ENCODE measurements at regions not wholly inside any gene's neighbourhood (a gene's known extent, or its start where the extent isn't known, plus 50 kb on each side); places are given as distances from the start of the nearest gene placed in this dataset.
"Not testable (repeated sequence)": the region's sequence is repeated elsewhere in the genome, so short reads cannot be mapped to it uniquely, and the experiment has no call there.

- DNase-seq, result no peak
- H3K9me3 ChIP-seq, result no peaks in the 10 kb centered on the region
- intact Hi-C loops (cut with DNase I, micrococcal nuclease), result no loop called here
- no peak for ATAC-seq
- no peak overlapping the region for H3K4me3 ChIP-seq
- TF ChIP-seq, protein P1, sequence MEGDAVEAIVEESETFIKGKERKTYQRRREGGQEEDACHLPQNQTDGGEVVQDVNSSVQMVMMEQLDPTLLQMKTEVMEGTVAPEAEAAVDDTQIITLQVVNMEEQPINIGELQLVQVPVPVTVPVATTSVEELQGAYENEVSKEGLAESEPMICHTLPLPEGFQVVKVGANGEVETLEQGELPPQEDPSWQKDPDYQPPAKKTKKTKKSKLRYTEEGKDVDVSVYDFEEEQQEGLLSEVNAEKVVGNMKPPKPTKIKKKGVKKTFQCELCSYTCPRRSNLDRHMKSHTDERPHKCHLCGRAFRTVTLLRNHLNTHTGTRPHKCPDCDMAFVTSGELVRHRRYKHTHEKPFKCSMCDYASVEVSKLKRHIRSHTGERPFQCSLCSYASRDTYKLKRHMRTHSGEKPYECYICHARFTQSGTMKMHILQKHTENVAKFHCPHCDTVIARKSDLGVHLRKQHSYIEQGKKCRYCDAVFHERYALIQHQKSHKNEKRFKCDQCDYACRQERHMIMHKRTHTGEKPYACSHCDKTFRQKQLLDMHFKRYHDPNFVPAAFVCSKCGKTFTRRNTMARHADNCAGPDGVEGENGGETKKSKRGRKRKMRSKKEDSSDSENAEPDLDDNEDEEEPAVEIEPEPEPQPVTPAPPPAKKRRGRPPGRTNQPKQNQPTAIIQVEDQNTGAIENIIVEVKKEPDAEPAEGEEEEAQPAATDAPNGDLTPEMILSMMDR (IDR thresholded peaks at IDR 0.05), result no peak
- no peaks in the 10 kb centered on the region for H3K4me1 ChIP-seq (ENCODE audit: low read depth)
- H3K36me3 ChIP-seq (ENCODE audit: low read depth), result no peaks in the 10 kb centered on the region
These were observed 679.5 kb downstream of the MAFB start for GRCh38 chr20:40009542-40009941.

- no peaks in the 10 kb centered on the region for H3K4me1 ChIP-seq (ENCODE audit: low read depth)
- no peaks in the 10 kb centered on the region for H3K9me3 ChIP-seq
- ATAC-seq (no peak), DNase-seq (no peak)
- H3K4me3 ChIP-seq, result no peak overlapping the region
- no peaks in the 10 kb centered on the region for H3K36me3 ChIP-seq (ENCODE audit: low read depth)
- TF ChIP-seq, protein P1 (IDR thresholded peaks at IDR 0.05), result no peak
- intact Hi-C loops (cut with DNase I, micrococcal nuclease), result no loop called here
These were observed 680.9 kb downstream of the MAFB start for GRCh38 chr20:40008177-40008576.

- no peaks in the 10 kb centered on the region for H3K9me3 ChIP-seq
- no peaks in the 10 kb centered on the region for H3K4me1 ChIP-seq (ENCODE audit: low read depth)
- ATAC-seq (no peak), DNase-seq (no peak)
- H3K36me3 ChIP-seq (ENCODE audit: low read depth), result no peaks in the 10 kb centered on the region
- TF ChIP-seq, protein P1 (IDR thresholded peaks at IDR 0.05), result no peak
- H3K4me3 ChIP-seq, result no peak overlapping the region
- intact Hi-C loops (cut with DNase I, micrococcal nuclease), result no loop called here
These were observed 682.7 kb downstream of the MAFB start for GRCh38 chr20:40006168-40006860.

DNA sequence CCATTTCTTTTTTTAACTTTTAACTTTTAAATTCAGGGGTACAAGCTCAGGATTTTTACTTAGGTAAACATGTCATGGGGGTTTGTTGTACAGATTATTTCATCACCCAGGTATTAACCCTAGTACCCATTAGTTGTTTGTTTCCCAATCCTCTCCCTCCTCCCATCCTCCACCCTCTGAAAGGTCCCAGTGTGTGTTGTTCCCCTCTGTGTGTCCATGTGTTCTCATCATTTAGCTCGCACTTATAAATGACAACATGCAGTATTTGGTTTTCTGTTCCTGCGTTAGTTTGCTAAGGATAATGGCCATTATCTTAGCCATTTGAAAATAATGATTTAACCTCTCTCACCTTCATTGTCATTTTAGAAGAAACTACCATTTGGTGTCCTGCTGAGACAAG is 684.9 kb downstream of the MAFB start:
- intact Hi-C loops (cut with DNase I, micrococcal nuclease); H3K36me3 ChIP-seq (ENCODE audit: low read depth); H3K4me3 ChIP-seq; H3K4me1 ChIP-seq (ENCODE audit: low read depth); ATAC-seq; H3K9me3 ChIP-seq; DNase-seq: not testable (repeated sequence)

GRCh38 chr20:39993742-39994141 is 695.3 kb downstream of the MAFB start:
- Histone ChIP-seq H3K9me3 (peaks cover 2% of the 10 kb centered on the region), H3K4me1 (ENCODE audit: low read depth) (no peaks in the 10 kb centered on the region), H3K4me3 (no peak overlapping the region), H3K36me3 (ENCODE audit: low read depth) (no peaks in the 10 kb centered on the region)
- DNase-seq, result no peak
- TF ChIP-seq, protein P1 (IDR thresholded peaks at IDR 0.05), result no peak
- intact Hi-C loops (cut with DNase I, micrococcal nuclease), result no loop called here
- ATAC-seq, result no peak

- H3K36me3 ChIP-seq (ENCODE audit: low read depth), result no peaks in the 10 kb centered on the region
These were observed 698.3 kb downstream of the MAFB start for GRCh38 chr20:39990692-39991091.

More at GRCh38 chr20:39990692-39991091, 698.3 kb downstream of the MAFB start:
- Histone ChIP-seq H3K4me1 (ENCODE audit: low read depth) (no peaks in the 10 kb centered on the region), H3K9me3 (peaks cover 2% of the 10 kb centered on the region), H3K4me3 (no peak overlapping the region)
- no peak for ATAC-seq
- no peak for DNase-seq
- TF ChIP-seq, protein P1 (IDR thresholded peaks at IDR 0.05), result no peak
- intact Hi-C loops (cut with DNase I, micrococcal nuclease), result no loop called here
